Astrocyte of the cerebellum (primary cell): ENCODE measurements at regions not wholly inside any gene's neighbourhood (a gene's known extent, or its start where the extent isn't known, plus 50 kb on each side); places are given as distances from the start of the nearest gene placed in this dataset.
"Not testable (repeated sequence)": the region's sequence is repeated elsewhere in the genome, so short reads cannot be mapped to it uniquely, and the experiment has no call there.

Experiments used
- DNase-seq: peaks from one replicate; pipeline ENCODE4 v3.0.0-alpha.2; 2011; ENCODE audit warnings: low read depth
- H3K4me3 ChIP-seq: 2 replicates; pipeline ENCODE4 v1.5.1; 2011; ENCODE audit warnings: mild to moderate bottlenecking, low read depth, low read length, moderate library complexity
- in situ Hi-C: cut with HindIII; loops from 2 replicates; pipeline ENCODE4 v1.10.0; 2017; ENCODE audit warnings: low sequenced_read_pairs
- TF ChIP-seq, protein P1 (sequence below): IDR thresholded peaks from 2 replicates; pipeline ENCODE4 v1.5.1; 2012; ENCODE audit warnings: low read length, low read depth, moderate library complexity, mild to moderate bottlenecking; ENCODE audit errors: missing control alignments

DNA sequence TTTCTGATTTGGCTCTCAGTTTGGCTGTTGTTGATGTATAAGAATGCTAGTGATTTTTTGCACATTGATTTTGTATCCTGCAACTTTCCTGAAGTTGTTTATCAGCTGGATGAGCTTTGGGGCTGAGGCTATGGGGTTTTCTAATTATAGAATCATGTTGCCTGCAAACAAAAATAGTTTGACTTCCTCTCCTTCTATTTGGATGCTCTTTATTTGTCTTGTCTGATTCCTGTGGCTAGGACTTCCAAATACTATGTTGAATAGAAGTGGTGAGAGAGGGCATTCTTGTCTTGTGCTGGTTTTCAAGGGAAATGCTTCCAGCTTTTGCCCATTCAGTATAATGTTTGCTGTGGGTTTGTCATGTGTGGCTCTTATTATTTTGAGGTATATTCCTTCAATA is 734.7 kb upstream of the FAM241A start:
- in situ Hi-C loops, result no loop called here
- TF ChIP-seq, protein P1, sequence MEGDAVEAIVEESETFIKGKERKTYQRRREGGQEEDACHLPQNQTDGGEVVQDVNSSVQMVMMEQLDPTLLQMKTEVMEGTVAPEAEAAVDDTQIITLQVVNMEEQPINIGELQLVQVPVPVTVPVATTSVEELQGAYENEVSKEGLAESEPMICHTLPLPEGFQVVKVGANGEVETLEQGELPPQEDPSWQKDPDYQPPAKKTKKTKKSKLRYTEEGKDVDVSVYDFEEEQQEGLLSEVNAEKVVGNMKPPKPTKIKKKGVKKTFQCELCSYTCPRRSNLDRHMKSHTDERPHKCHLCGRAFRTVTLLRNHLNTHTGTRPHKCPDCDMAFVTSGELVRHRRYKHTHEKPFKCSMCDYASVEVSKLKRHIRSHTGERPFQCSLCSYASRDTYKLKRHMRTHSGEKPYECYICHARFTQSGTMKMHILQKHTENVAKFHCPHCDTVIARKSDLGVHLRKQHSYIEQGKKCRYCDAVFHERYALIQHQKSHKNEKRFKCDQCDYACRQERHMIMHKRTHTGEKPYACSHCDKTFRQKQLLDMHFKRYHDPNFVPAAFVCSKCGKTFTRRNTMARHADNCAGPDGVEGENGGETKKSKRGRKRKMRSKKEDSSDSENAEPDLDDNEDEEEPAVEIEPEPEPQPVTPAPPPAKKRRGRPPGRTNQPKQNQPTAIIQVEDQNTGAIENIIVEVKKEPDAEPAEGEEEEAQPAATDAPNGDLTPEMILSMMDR, result no peak
- no peak overlapping the region for H3K4me3 ChIP-seq
- no peak for DNase-seq

DNA sequence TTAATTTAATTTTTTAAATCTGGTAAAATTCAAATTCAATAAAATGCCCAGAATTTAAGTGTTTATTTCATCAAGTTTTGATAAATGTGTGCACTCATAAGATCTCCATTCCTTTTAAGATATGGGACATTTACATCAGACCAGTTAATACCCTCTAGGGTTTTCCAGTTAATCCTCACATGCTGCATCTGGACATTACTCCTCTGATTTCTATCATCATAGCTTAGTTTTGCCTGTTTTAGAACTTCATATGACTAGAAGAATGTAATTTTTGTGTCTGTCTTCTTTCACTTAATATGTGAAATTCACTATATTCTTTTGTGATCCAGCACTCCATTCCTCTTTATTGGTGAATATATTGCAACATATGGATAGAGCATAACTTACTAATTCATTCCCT is 727.7 kb upstream of the FAM241A start:
- TF ChIP-seq, protein P1, result no peak
- no peak overlapping the region for H3K4me3 ChIP-seq
- no peak for DNase-seq
- in situ Hi-C loops, result no loop called here

DNA sequence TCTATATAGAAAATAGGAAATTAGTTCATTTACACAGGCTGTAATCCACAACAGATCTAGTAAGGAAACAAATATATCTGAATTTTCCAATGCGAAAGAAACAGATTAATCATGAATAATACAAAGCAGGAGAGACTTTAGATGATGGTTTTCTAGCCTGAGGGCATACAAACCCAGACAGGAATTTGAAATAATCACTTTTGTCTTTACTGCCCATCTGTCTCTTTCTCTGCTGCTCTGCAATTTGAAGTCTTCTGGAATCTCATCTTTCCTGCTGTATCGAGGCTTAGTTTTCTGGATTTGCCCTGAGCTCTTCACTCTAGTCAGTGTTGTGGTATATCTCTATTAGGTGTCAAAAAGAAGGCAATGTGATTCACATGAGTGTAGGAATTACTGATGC is 711.8 kb upstream of the FAM241A start:
- no peak for DNase-seq
- no peak overlapping the region for H3K4me3 ChIP-seq
- in situ Hi-C loops, result no loop called here
- TF ChIP-seq, protein P1, result no peak

DNA sequence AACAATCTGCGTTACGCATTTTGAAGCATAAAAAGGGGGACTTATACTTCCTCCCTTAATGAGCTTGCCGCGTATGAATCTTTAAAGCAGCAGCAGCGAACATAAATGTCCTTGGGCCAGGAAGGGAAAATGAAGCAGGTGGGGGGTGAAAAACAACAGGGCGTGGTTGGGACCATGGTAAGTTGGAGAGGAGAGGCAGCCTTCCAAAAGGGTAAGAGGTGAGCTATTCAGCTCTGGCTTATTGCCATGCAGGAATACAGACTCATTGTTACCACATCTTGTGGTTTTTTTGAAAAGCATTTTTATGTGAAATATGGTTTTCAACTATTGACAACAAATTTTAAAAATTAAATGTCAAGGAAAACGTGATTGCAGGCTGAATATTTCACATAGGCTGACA is 710.7 kb upstream of the FAM241A start:
- no peak for DNase-seq
- in situ Hi-C loops, result no loop called here
- no peak overlapping the region for H3K4me3 ChIP-seq
- TF ChIP-seq, protein P1, result no peak

DNA sequence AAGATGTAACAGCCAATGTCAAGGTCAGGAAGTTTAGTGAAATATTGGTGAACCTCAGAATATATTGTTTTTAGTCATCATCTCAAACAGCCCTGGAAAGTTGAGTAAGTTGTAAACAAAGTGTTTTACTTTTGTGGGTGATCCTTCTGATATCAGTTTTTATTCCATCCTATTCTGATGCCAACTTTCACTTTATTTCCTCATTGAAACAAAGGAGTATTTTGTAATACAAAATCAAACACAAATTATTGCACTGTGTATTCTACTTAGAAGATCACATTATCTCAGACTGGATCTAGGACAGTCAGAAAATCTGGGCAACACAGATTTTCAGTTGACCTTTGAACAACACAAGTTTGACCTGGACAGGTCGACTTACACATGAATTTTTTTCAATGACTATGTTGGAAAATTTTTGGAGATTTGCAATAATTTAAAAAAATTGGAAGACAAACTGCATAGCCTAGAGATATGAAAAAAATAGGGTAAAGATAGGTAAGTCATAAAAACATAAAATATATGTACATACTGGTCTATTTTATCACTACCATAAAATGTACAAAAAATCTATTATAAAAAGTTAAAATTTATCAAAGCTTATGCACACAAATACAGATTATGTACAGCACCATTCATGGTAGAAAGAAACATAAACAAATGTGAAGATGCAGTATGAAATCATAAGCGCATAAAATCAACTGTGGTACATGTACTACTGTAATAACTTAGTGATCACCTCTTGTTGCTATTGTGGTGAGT is 709.1 kb upstream of the FAM241A start:
- no peak for DNase-seq
- TF ChIP-seq, protein P1, result no peak
- no peak overlapping the region for H3K4me3 ChIP-seq
- in situ Hi-C loops, result no loop called here

DNA sequence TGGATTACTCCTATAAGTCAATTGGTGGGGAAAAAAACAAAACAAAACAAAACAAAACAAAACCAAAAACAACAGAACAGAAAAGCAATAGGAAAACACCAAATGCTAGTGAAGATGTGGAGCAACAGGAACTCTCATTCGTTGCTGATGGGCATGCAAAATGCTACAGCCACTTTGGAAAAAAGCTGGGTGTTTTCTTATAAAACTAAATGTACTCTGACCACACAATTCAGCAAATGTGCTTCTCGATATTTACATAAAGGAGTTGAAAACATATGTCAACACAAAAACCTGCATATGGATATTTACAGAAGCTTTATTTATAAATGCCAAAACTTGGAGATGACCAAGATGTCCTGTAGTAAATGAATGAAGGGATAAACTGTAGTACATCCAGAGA is 703.6 kb upstream of the FAM241A start:
- DNase-seq, result no peak
- no peak overlapping the region for H3K4me3 ChIP-seq
- TF ChIP-seq, protein P1, result no peak
- in situ Hi-C loops, result no loop called here

DNA sequence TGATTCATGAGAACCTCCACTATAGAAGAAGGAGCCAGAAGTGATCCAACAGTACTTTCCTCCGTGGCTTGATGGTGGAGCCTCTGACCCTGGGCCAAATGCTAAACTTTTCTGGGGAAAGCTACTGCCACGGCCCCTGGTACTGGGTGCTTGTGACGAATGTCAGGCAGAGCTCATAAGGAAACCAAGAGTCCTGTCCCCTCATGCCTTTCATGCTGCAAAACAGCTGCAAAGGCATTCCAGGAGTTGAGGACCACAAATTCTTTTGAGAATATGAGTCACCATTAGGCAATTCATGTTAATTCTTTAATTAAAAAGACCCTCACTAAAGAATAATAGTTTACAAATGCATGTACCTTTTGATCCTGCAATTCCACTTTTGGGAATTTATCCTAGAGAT is 700.4 kb upstream of the FAM241A start:
- H3K4me3 ChIP-seq, DNase-seq, in situ Hi-C loops: not testable (repeated sequence)
